ENCODE measurements at regions not wholly inside any gene's neighbourhood (a gene's known extent, or its start where the extent isn't known, plus 50 kb on each side); places are given as distances from the start of the nearest gene placed in this dataset.

- Histone ChIP-seq H3K4me1 (ENCODE audit: control insufficient read depth in 1 of 2, insufficient read depth in 2 of 2, low read depth in 1 of 2, low read length in 1 of 2) (no peaks in the 10 kb centered on the region), H3K4me3 (ENCODE audit: low read depth in 2 of 2, low read length in 1 of 2) (no peak overlapping the region), H2AFZ (ENCODE audit: low read depth) (no peak overlapping the region), H3K9ac (no peak overlapping the region), H3K27ac (ENCODE audit: low read depth in 2 of 2, low read length in 1 of 2) (no peak overlapping the region), H3K36me3 (replicated peaks in 1 of 2; ENCODE audit: control insufficient read depth in 1 of 2, insufficient read depth in 2 of 2, low read length in 1 of 2) (no peaks in the 10 kb centered on the region), H3F3A (replicated peaks; ENCODE audit: insufficient read depth) (no peaks in the 10 kb centered on the region), H4K20me1 (ENCODE audit: insufficient read depth) (no peaks in the 10 kb centered on the region), H3K9me2 (no peaks in the 10 kb centered on the region), H3K27me3 (ENCODE audit: insufficient read depth) (no peaks in the 10 kb centered on the region), H3K4me2 (no peak overlapping the region), H3K9me3 (no peaks in the 10 kb centered on the region), H3K79me2 (ENCODE audit: insufficient read depth) (no peaks in the 10 kb centered on the region)
- 76% methylated on average over 7 of the region's 7 CpGs for WGBS (ENCODE audit: low lambda C conversion rate)
- ChIA-PET CTCF (interaction anchor here (0.6 kb wide), 1 partner anchor 129 kb away, joined by 3 read pairs; no protein-coding TSS in a partner anchor), POLR2A (no interaction called here)
- no peak for TF ChIP-seq RFX5 (IDR thresholded peaks at IDR 0.05; ENCODE audit: low read length)
- TF ChIP-seq USF2 (IDR thresholded peaks at IDR 0.05; ENCODE audit: borderline replicate concordance, low read depth, low read length) = no peak
- TF ChIP-seq TEAD4 (IDR thresholded peaks at IDR 0.05; ENCODE audit: borderline replicate concordance, insufficient read depth) = no peak
- TF ChIP-seq GABPA (IDR thresholded peaks at IDR 0.05; ENCODE audit: low read depth) = no peak
- no peak for TF ChIP-seq EZH2phosphoT487 (IDR thresholded peaks at IDR 0.05; ENCODE audit: borderline replicate concordance, low read depth)
- no peak for TF ChIP-seq CTCF (IDR thresholded peaks at IDR 0.05)
- TF ChIP-seq, protein P1, sequence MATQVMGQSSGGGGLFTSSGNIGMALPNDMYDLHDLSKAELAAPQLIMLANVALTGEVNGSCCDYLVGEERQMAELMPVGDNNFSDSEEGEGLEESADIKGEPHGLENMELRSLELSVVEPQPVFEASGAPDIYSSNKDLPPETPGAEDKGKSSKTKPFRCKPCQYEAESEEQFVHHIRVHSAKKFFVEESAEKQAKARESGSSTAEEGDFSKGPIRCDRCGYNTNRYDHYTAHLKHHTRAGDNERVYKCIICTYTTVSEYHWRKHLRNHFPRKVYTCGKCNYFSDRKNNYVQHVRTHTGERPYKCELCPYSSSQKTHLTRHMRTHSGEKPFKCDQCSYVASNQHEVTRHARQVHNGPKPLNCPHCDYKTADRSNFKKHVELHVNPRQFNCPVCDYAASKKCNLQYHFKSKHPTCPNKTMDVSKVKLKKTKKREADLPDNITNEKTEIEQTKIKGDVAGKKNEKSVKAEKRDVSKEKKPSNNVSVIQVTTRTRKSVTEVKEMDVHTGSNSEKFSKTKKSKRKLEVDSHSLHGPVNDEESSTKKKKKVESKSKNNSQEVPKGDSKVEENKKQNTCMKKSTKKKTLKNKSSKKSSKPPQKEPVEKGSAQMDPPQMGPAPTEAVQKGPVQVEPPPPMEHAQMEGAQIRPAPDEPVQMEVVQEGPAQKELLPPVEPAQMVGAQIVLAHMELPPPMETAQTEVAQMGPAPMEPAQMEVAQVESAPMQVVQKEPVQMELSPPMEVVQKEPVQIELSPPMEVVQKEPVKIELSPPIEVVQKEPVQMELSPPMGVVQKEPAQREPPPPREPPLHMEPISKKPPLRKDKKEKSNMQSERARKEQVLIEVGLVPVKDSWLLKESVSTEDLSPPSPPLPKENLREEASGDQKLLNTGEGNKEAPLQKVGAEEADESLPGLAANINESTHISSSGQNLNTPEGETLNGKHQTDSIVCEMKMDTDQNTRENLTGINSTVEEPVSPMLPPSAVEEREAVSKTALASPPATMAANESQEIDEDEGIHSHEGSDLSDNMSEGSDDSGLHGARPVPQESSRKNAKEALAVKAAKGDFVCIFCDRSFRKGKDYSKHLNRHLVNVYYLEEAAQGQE (IDR thresholded peaks at IDR 0.05; ENCODE audit: low read depth, low read length) = no peak
- TF ChIP-seq FOXJ3 (CRISPR knock-in tag; IDR thresholded peaks at IDR 0.05) = no peak
- TF ChIP-seq, protein P2, sequence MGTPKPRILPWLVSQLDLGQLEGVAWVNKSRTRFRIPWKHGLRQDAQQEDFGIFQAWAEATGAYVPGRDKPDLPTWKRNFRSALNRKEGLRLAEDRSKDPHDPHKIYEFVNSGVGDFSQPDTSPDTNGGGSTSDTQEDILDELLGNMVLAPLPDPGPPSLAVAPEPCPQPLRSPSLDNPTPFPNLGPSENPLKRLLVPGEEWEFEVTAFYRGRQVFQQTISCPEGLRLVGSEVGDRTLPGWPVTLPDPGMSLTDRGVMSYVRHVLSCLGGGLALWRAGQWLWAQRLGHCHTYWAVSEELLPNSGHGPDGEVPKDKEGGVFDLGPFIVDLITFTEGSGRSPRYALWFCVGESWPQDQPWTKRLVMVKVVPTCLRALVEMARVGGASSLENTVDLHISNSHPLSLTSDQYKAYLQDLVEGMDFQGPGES (IDR thresholded peaks at IDR 0.05; ENCODE audit: low read depth, low read length) = no peak
- TF ChIP-seq ZBTB33 (IDR thresholded peaks at IDR 0.05; ENCODE audit: borderline replicate concordance, low read depth) = no peak
- TF ChIP-seq FOSL2 (IDR thresholded peaks at IDR 0.05; ENCODE audit: borderline replicate concordance, low read depth) = no peak
- TF ChIP-seq EP300 (IDR thresholded peaks at IDR 0.05; ENCODE audit: borderline replicate concordance in 1 of 2, low read depth in 1 of 2, low read length in 1 of 2) = no peak
- TF ChIP-seq NFIC (IDR thresholded peaks at IDR 0.05; ENCODE audit: borderline replicate concordance) = no peak
- TF ChIP-seq YY1 (IDR thresholded peaks at IDR 0.05; ENCODE audit: low read depth) = no peak
- DNase-seq = no peak
Measured at GRCh38 chr9:84054341-84055010, 73.9 kb downstream of the RMI1 start.

All from SK-N-SH (cell line).